HepG2 (cell line): ENCODE measurements at regions not wholly inside any gene's neighbourhood (a gene's known extent, or its start where the extent isn't known, plus 50 kb on each side); places are given as distances from the start of the nearest gene placed in this dataset.

Source experiments
- ATAC-seq: fragments of 200-7000 bp; cut with Tn5 transposase; 3 replicates; pipeline ENCODE4 v1.9.1; 2020; ENCODE audit warnings: mild to moderate bottlenecking, moderate library complexity
- BruUV-seq: library from RNA; stranded (reverse); fragments of 400-500 nt; replicated peaks from 2 replicates; lab custom pipeline; 2021; lab: Mats Ljungman, UMichigan
- CTCF ChIA-PET: fragments of 300-600 bp; formaldehyde crosslinking; extraction: SDS; loops from one replicate; lab custom pipeline; 2021; ENCODE audit warnings: low total read pairs, inconsistent platforms, low intra/inter-chr PET ratio; lab: Yijun Ruan, JAX
- POLR2A ChIA-PET: fragments of 350-600 bp; sonication (Branson Sonifier 250); formaldehyde crosslinking; loops from one replicate; lab custom pipeline; 2020; ENCODE audit warnings: antibody characterized with exemption, inconsistent platforms; lab: Yijun Ruan, JAX
- DNase-seq: peaks from one replicate; pipeline ENCODE4 v3.0.0-alpha.2; 2015; ENCODE audit warnings: low spot score
- FAIRE-seq: peaks from 3 replicates; lab custom pipeline; 2011; peaks lifted over from hg19 to GRCh38; lab: Jason Lieb, UNC
- H2AFZ ChIP-seq: one replicate; pipeline ENCODE4 v1.6.1; 2011; ENCODE audit warnings: low read length, inconsistent platforms
- H3K27ac ChIP-seq: fragments of 300-600 bp; 3 replicates; pipeline ENCODE4 v1.8.0; 2011; ENCODE audit warnings: mixed run types, mild to moderate bottlenecking, mixed read lengths, low read length, inconsistent platforms; ENCODE audit not compliant: insufficient read depth; ENCODE audit errors: extremely low read length
- H3K27me3 ChIP-seq, 2 experiments: fragments of 200-600 bp in 1 of 2; 2 replicates in 1 of 2; 3 replicates in 1 of 2; pipeline versions ENCODE4 v1.6.0 to v1.8.0; 2011; ENCODE audit warnings: low read length in 2 of 2, mild to moderate bottlenecking in 2 of 2, moderate library complexity in 2 of 2, inconsistent platforms in 1 of 2; ENCODE audit not compliant: insufficient read depth in 2 of 2, control insufficient read depth in 1 of 2
- H3K36me3 ChIP-seq, 2 experiments: fragments of 200-600 bp in 1 of 2; replicated peaks in 1 of 2; 2 replicates in 1 of 2; 3 replicates in 1 of 2; pipeline versions ENCODE4 v1.5.1 to v1.8.0; 2011; ENCODE audit warnings: low read length in 2 of 2, inconsistent platforms in 1 of 2; ENCODE audit not compliant: insufficient read depth in 2 of 2, control insufficient read depth in 1 of 2
- H3K4me1 ChIP-seq: 2 replicates; pipeline ENCODE4 v1.5.1; 2012; ENCODE audit warnings: low read length, inconsistent platforms; ENCODE audit not compliant: insufficient read depth
- H3K4me2 ChIP-seq: 2 replicates; pipeline ENCODE4 v1.6.0; 2011; ENCODE audit warnings: low read depth, low read length, inconsistent platforms
- H3K4me3 ChIP-seq, 3 experiments: fragments of 200-600 bp in 1 of 3; sonication (generic), shearing (Covaris generic) in 1 of 3; replicated peaks in 1 of 3; 2 replicates each; pipeline ENCODE4 v1.5.1; 2011 to 2016; ENCODE audit warnings: low read length in 3 of 3, inconsistent platforms in 2 of 3, low read depth in 2 of 3, mild to moderate bottlenecking in 2 of 3, control low read depth in 1 of 3, mixed read lengths in 1 of 3; ENCODE audit not compliant: insufficient read depth in 1 of 3
- H3K79me2 ChIP-seq: one replicate; pipeline ENCODE4 v1.6.1; 2011; ENCODE audit warnings: low read length, inconsistent platforms; ENCODE audit not compliant: insufficient read depth
- H3K9ac ChIP-seq: 2 replicates; pipeline ENCODE4 v1.6.0; 2011; ENCODE audit warnings: mild to moderate bottlenecking, low read depth, low read length, inconsistent platforms; ENCODE audit not compliant: insufficient read depth
- H3K9me3 ChIP-seq: 2 replicates; pipeline ENCODE4 v1.5.1; 2012; ENCODE audit warnings: mild to moderate bottlenecking, low read length
- H4K20me1 ChIP-seq: 2 replicates; pipeline ENCODE4 v1.6.0; 2011; ENCODE audit warnings: inconsistent platforms, mild to moderate bottlenecking, low read length, moderate library complexity; ENCODE audit not compliant: insufficient read depth
- CBX2 ChIP-seq, 2 experiments: fragments of 200-600 bp in 1 of 2; sonication (generic); formaldehyde crosslinking in 1 of 2; IDR thresholded peaks; 2 replicates each; pipeline versions ENCODE4 v1.7.0 to v1.8.1; 2018 to 2022; ENCODE audit warnings: low read depth in 2 of 2, low read length in 1 of 2, mild to moderate bottlenecking in 1 of 2, missing genetic modification reagents in 1 of 2
- DPF2 ChIP-seq: sonication (generic); formaldehyde crosslinking; IDR thresholded peaks from 2 replicates; pipeline ENCODE4 v1.4.0; 2020; ENCODE audit warnings: mild to moderate bottlenecking, low read depth, missing genetic modification reagents, borderline replicate concordance
- HDAC2 ChIP-seq: sonication (generic); formaldehyde crosslinking; IDR thresholded peaks from 2 replicates; pipeline ENCODE4 v1.4.0; 2020; ENCODE audit warnings: missing genetic modification reagents
- HOXA7 ChIP-seq: sonication (generic); formaldehyde crosslinking; IDR thresholded peaks from 2 replicates; pipeline ENCODE4 v1.8.1; 2022; ENCODE audit warnings: mild to moderate bottlenecking, missing genetic modification reagents, moderate library complexity
- RFX3 ChIP-seq: IDR thresholded peaks from 2 replicates; pipeline ENCODE4 v1.6.1; 2016; ENCODE audit warnings: missing biosample characterization, missing genetic modification reagents
- SMC3 ChIP-seq: IDR thresholded peaks from 2 replicates; pipeline ENCODE4 v1.6.1; 2011; ENCODE audit warnings: low read length, improper control_type of control experiment
- TGIF2 ChIP-seq: IDR thresholded peaks from 2 replicates; pipeline ENCODE4 v1.6.1; 2016; ENCODE audit warnings: control low read depth, missing compliant biosample characterization
- TP53 ChIP-seq: sonication (generic); formaldehyde crosslinking; conservative IDR thresholded peaks from 2 replicates; pipeline ENCODE4 v1.4.0; 2020; ENCODE audit warnings: missing genetic modification reagents
- ZNF235 ChIP-seq: sonication (generic); formaldehyde crosslinking; IDR thresholded peaks from 2 replicates; pipeline ENCODE4 v1.8.1; 2023; ENCODE audit warnings: mild to moderate bottlenecking, missing genetic modification reagents, borderline replicate concordance
- ZNF562 ChIP-seq: sonication (generic); formaldehyde crosslinking; IDR thresholded peaks from 2 replicates; pipeline ENCODE4 v1.8.0; 2022; ENCODE audit warnings: missing genetic modification reagents, borderline replicate concordance
- WGBS: methylation state at CpG from one replicate; pipeline ENCODE4 v1.1.6; 2017; ENCODE audit warnings: low lambda C conversion rate; 5-methylcytosine and 5-hydroxymethylcytosine counted together
- in situ Hi-C: cut with HindIII; loops from 2 replicates; pipeline ENCODE4 v1.10.0; 2017; ENCODE audit warnings: low pct_unique_long_range_greater_than_20kb; ENCODE audit not compliant: extremely low pct_ligation_motif_present
- intact Hi-C: fragments of 100-400 bp; cut with micrococcal nuclease; formaldehyde crosslinking; loops from one replicate; pipeline ENCODE4 v1.10.0; 2022; ENCODE audit not compliant: unreplicated experiment

DNA sequence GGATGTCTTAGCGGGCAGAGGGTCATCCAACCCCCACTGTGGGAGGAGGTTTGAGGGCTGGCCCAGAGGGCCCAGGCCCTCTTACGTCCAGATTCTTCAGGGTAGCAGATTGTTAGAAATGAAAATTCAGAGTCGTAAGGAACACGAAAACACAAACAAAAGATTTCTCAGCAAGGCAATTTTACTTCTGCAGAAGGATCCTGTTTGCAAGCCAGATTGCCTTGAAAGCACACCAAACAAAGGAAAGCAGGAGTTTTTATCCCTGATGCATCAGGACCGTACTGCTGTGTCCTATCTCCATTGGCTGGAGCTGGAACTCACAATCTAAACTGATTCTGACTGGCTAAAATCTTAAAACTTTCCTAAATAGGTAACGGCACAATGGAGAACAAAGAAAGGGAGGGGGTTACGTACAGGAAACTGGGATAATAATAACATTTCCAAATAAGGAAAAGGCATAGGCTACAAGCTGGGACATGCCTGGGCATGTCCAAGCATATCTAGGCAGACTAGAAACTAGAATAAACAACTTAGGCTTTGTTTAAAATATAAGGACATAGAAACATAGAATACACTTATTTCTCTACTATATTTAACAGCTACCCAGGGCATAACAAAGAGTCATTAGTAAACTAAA is 97.3 kb upstream of the C2CD4B start:
- TF ChIP-seq TGIF2 (CRISPR knock-in tag) (no peak), SMC3 (no peak), HDAC2 (no peak), ZNF562 (CRISPR knock-in tag) (peak; percentile 76; the same call in 1 of the 2 replicates), RFX3 (CRISPR knock-in tag) (no peak), TP53 (CRISPR knock-in tag) (peak; percentile 97)
- TF ChIP-seq, all 625 proteins: peak for 2

DNA sequence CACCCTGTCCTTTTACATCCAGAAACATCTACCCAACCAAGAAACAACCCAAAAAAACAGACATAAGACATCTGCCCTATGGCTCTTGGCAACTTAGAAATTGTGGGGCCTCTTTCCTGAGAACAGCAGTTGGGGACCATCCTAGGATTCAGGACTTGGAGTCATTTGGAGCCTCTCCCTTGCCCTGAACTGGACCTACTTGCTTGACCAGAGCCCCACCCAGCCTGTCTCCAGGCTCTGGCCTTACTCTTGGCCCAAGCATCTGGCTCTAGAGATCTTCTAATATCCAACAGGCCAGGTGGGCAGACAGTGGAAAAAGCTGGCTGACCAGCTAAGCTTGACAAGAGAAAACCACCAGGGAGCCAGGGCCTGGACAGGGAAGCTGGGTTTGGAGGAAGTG is 99.1 kb upstream of the C2CD4B start:
- POLR2A ChIA-PET, result no interaction called here
- FAIRE-seq, result no peak

More for the DNA sequence above, 97.3 kb upstream of the C2CD4B start:
- no peak overlapping the region for H3K9ac ChIP-seq
- FAIRE-seq (no peak), DNase-seq (no peak), ATAC-seq (no peak)
- POLR2A ChIA-PET, result no interaction called here
- intact Hi-C loops, result no loop called here
- no TSS peak for BruUV-seq
- peaks cover 40% of the 10 kb centered on the region; the same call in 1 of the 2 replicates for H3K4me1 ChIP-seq
- in situ Hi-C loops, result no loop called here
- peaks cover 26% of the 10 kb centered on the region for H3K9me3 ChIP-seq
- H3K4me2 ChIP-seq, result no peak overlapping the region
- H3K79me2 ChIP-seq, result no peaks in the 10 kb centered on the region
- H3K36me3 ChIP-seq, result no peaks in the 10 kb centered on the region
- peaks cover 2 to 10% of the 10 kb centered on the region in 2 experiments; a peak in 2 of 5 replicates for H3K27me3 ChIP-seq
- no peaks in the 10 kb centered on the region for H4K20me1 ChIP-seq
- 37% methylated on average over 7 of the region's 7 CpGs for WGBS
- no peak overlapping the region for H2AFZ ChIP-seq
- no peak overlapping the region for H3K4me3 ChIP-seq
- no peak overlapping the region for H3K27ac ChIP-seq
- CTCF ChIA-PET, result no interaction called here

More for the DNA sequence above, 99.1 kb upstream of the C2CD4B start:
- ATAC-seq (no peak), DNase-seq (no peak)
- no peak overlapping the region for H3K4me2 ChIP-seq
- 0 out of 5 replicates have a peak, but pooled peaks cover 0 to 13% of the 10 kb centered on the region in 2 experiments for H3K27me3 ChIP-seq
- H3K36me3 ChIP-seq, result no peaks in the 10 kb centered on the region
- H3K4me3 ChIP-seq, result no peak overlapping the region
- H3K4me1 ChIP-seq, result peaks cover 22% of the 10 kb centered on the region; the same call in 1 of the 2 replicates
- no peaks in the 10 kb centered on the region for H3K79me2 ChIP-seq
- H3K27ac ChIP-seq, result no peak overlapping the region
- no peak overlapping the region for H3K9ac ChIP-seq
- intact Hi-C loops, result no loop called here
- in situ Hi-C loops, result no loop called here
- peaks cover 26% of the 10 kb centered on the region for H3K9me3 ChIP-seq
- H4K20me1 ChIP-seq, result no peaks in the 10 kb centered on the region
- no TSS peak for BruUV-seq
- TF ChIP-seq ZNF235, result no peak
- TF ChIP-seq HOXA7, result no peak
- TF ChIP-seq CBX2 (IDR thresholded peaks at IDR 0.05; ENCODE audit: low read depth, low read length), result no peak
- no peak for TF ChIP-seq CBX2 (CRISPR knock-in tag; IDR thresholded peaks at IDR 0.05; ENCODE audit: low read depth)
- TF ChIP-seq DPF2, result no peak
- CTCF ChIA-PET, result no interaction called here
- H2AFZ ChIP-seq, result no peak overlapping the region
